HPDE6-E6E7 (cell line): ENCODE measurements at regions not wholly inside any gene's neighbourhood (a gene's known extent, or its start where the extent isn't known, plus 50 kb on each side); places are given as distances from the start of the nearest gene placed in this dataset.
"Not testable (repeated sequence)": the region's sequence is repeated elsewhere in the genome, so short reads cannot be mapped to it uniquely, and the experiment has no call there.

Experiments
- DNase-seq: peaks from one replicate; pipeline ENCODE4 v3.0.0; 2011; ENCODE audit warnings: missing footprints; ENCODE audit errors: extremely low spot score

- no peak for DNase-seq
Measured at GRCh38 chr2:3036432-3037125, 341.0 kb downstream of the EIPR1 start.

GRCh38 chr2:3035385-3036050 lies 342.1 kb downstream of the EIPR1 start:
- no peak for DNase-seq

GRCh38 chr2:3034856-3035255 lies 342.8 kb downstream of the EIPR1 start:
- DNase-seq: no peak

- no peak for DNase-seq
Measured at GRCh38 chr2:3034396-3034795, 343.2 kb downstream of the EIPR1 start.

GRCh38 chr2:3033315-3033714 lies 344.3 kb downstream of the EIPR1 start:
- DNase-seq: no peak

- not testable (repeated sequence) for DNase-seq
Measured at GRCh38 chr2:3030791-3031190, 346.8 kb downstream of the EIPR1 start.

- no peak for DNase-seq
Measured at GRCh38 chr2:3025984-3026383, 351.6 kb downstream of the EIPR1 start.

GRCh38 chr2:3025261-3025660 lies 352.4 kb downstream of the EIPR1 start:
- no peak for DNase-seq

- DNase-seq: no peak
Measured at GRCh38 chr2:3024401-3024935, 353.1 kb downstream of the EIPR1 start.

- DNase-seq: no peak
Measured at GRCh38 chr2:3023531-3023930, 354.1 kb downstream of the EIPR1 start.

- DNase-seq: no peak
Measured at GRCh38 chr2:3022841-3023372, 354.7 kb downstream of the EIPR1 start.

- no peak for DNase-seq
Measured at GRCh38 chr2:3021720-3022119, 355.9 kb downstream of the EIPR1 start.

GRCh38 chr2:3010001-3010400 lies 367.6 kb downstream of the EIPR1 start:
- DNase-seq: no peak

- no peak for DNase-seq
Measured at GRCh38 chr2:3009483-3009882, 368.1 kb downstream of the EIPR1 start.

- DNase-seq: no peak
Measured at GRCh38 chr2:3009005-3009404, 368.6 kb downstream of the EIPR1 start.

- DNase-seq: no peak
Measured at GRCh38 chr2:3008561-3008960, 369.1 kb downstream of the EIPR1 start.

GRCh38 chr2:3007135-3007534 lies 370.5 kb downstream of the EIPR1 start:
- no peak for DNase-seq

- no peak for DNase-seq
Measured at GRCh38 chr2:3005859-3006501, 371.6 kb downstream of the EIPR1 start.

- no peak for DNase-seq
Measured at GRCh38 chr2:3001615-3002560, 375.7 kb downstream of the EIPR1 start.

GRCh38 chr2:3000968-3001367 lies 376.6 kb downstream of the EIPR1 start:
- no peak for DNase-seq

GRCh38 chr2:3000125-3000524 lies 377.5 kb downstream of the EIPR1 start:
- no peak for DNase-seq
